KMS-11 (cell line): ENCODE measurements at regions not wholly inside any gene's neighbourhood (a gene's known extent, or its start where the extent isn't known, plus 50 kb on each side); places are given as distances from the start of the nearest gene placed in this dataset.
"Not testable (repeated sequence)": the region's sequence is repeated elsewhere in the genome, so short reads cannot be mapped to it uniquely, and the experiment has no call there.

Experiments
- H2AFZ ChIP-seq: fragments of 200-600 bp; sonication (generic); 2 replicates; pipeline ENCODE4 v1.6.1; 2016; ENCODE audit warnings: antibody characterized with exemption, mixed run types, low read depth
- H3K27ac ChIP-seq: fragments of 200-600 bp; sonication (generic); 2 replicates; pipeline ENCODE4 v1.6.1; 2016; ENCODE audit warnings: mild to moderate bottlenecking, mixed run types
- H3K27me3 ChIP-seq: fragments of 200-600 bp; sonication (generic); 2 replicates; pipeline ENCODE4 v1.6.1; 2017; ENCODE audit warnings: mild to moderate bottlenecking, low read depth, mixed run types, moderate library complexity; ENCODE audit not compliant: insufficient read depth
- H3K36me3 ChIP-seq: fragments of 200-600 bp; sonication (generic); 2 replicates; pipeline ENCODE4 v1.6.1; 2017; ENCODE audit warnings: mild to moderate bottlenecking, mixed run types; ENCODE audit not compliant: insufficient read depth
- H3K4me1 ChIP-seq: fragments of 200-600 bp; sonication (generic); 2 replicates; pipeline ENCODE4 v1.6.1; 2016; ENCODE audit warnings: mild to moderate bottlenecking, low read depth, mixed run types; ENCODE audit not compliant: poor library complexity, severe bottlenecking
- H3K4me2 ChIP-seq: fragments of 200-600 bp; sonication (generic); 2 replicates; pipeline ENCODE4 v1.7.0; 2016; ENCODE audit warnings: mild to moderate bottlenecking, mixed run types
- H3K4me3 ChIP-seq: fragments of 200-600 bp; sonication (generic); IDR thresholded peaks from 2 replicates; pipeline ENCODE4 v1.6.1; 2017; ENCODE audit warnings: low read depth, low read length, mixed read lengths; ENCODE audit not compliant: insufficient read depth
- H3K79me2 ChIP-seq: fragments of 200-600 bp; sonication (generic); 2 replicates; pipeline ENCODE4 v1.6.1; 2016; ENCODE audit warnings: low read depth, mixed run types; ENCODE audit not compliant: insufficient read depth
- H3K9ac ChIP-seq: fragments of 200-600 bp; sonication (generic); 2 replicates; pipeline ENCODE4 v1.6.1; 2016; ENCODE audit warnings: mild to moderate bottlenecking, mixed run types
- H4K20me1 ChIP-seq: fragments of 200-600 bp; sonication (generic); 2 replicates; pipeline ENCODE4 v1.6.1; 2016; ENCODE audit warnings: mild to moderate bottlenecking, mixed run types; ENCODE audit not compliant: insufficient read depth
- CTCF ChIP-seq: fragments of 200-600 bp; sonication (generic); conservative IDR thresholded peaks from 2 replicates; pipeline ENCODE4 v1.6.1; 2017; ENCODE audit warnings: low read depth, mild to moderate bottlenecking, antibody characterized with exemption, low read length, moderate library complexity, mixed read lengths

GRCh38 chr11:116326146-116326545 is 446.6 kb downstream of the BUD13 start:
- Histone ChIP-seq H3K4me2 (no peak overlapping the region), H2AFZ (no peak overlapping the region), H3K27ac (no peak overlapping the region), H3K27me3 (no peaks in the 10 kb centered on the region), H3K9ac (no peak overlapping the region), H4K20me1 (no peaks in the 10 kb centered on the region), H3K36me3 (no peaks in the 10 kb centered on the region), H3K4me3 (no peak overlapping the region), H3K79me2 (no peaks in the 10 kb centered on the region), H3K4me1 (no peaks in the 10 kb centered on the region)
- TF ChIP-seq CTCF = no peak

GRCh38 chr11:116325247-116325646 is 447.5 kb downstream of the BUD13 start:
- no peaks in the 10 kb centered on the region for H4K20me1 ChIP-seq
- H2AFZ ChIP-seq = no peak overlapping the region
- H3K4me2 ChIP-seq = no peak overlapping the region
- no peaks in the 10 kb centered on the region for H3K36me3 ChIP-seq
- no peaks in the 10 kb centered on the region for H3K4me1 ChIP-seq
- H3K27me3 ChIP-seq = no peaks in the 10 kb centered on the region
- no peaks in the 10 kb centered on the region for H3K79me2 ChIP-seq
- H3K27ac ChIP-seq = no peak overlapping the region
- H3K4me3 ChIP-seq = no peak overlapping the region
- H3K9ac ChIP-seq = no peak overlapping the region
- TF ChIP-seq CTCF = no peak

DNA sequence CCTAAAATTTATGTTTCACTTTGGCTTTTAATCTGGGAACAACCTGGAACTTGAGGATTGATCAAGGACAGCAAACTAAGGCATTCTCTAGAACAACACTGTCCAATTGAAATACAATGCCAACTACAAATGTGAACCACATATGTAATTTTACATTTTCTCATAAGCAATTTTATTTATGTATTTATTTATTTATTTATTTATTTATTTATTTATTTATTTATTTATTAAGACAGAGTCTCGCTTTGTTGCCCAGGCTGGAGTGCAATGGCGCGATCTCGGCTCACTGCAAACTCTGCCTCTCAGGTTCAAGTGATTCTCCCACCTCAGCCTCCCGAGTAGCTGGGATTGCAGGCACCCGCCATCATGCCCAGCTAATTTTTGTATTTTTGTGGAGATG is 448.7 kb downstream of the BUD13 start:
- H3K27me3 ChIP-seq, H2AFZ ChIP-seq, H4K20me1 ChIP-seq, H3K27ac ChIP-seq, H3K36me3 ChIP-seq, H3K79me2 ChIP-seq, H3K4me1 ChIP-seq, H3K9ac ChIP-seq, H3K4me3 ChIP-seq, H3K4me2 ChIP-seq: not testable (repeated sequence)

GRCh38 chr11:116317212-116317611 is 455.6 kb downstream of the BUD13 start:
- H2AFZ ChIP-seq = no peak overlapping the region
- no peak for TF ChIP-seq CTCF
- H3K4me2 ChIP-seq = no peak overlapping the region

GRCh38 chr11:116314006-116314405 is 458.8 kb downstream of the BUD13 start:
- Histone ChIP-seq H3K79me2 (no peaks in the 10 kb centered on the region), H3K4me1 (no peaks in the 10 kb centered on the region), H3K4me3 (no peak overlapping the region), H3K9ac (no peak overlapping the region), H2AFZ (no peak overlapping the region), H3K27ac (no peak overlapping the region), H3K36me3 (no peaks in the 10 kb centered on the region), H4K20me1 (no peaks in the 10 kb centered on the region), H3K4me2 (no peak overlapping the region), H3K27me3 (no peaks in the 10 kb centered on the region)
- TF ChIP-seq CTCF = no peak

More at GRCh38 chr11:116317212-116317611, 455.6 kb downstream of the BUD13 start:
- Histone ChIP-seq H3K4me3 (no peak overlapping the region), H3K79me2 (no peaks in the 10 kb centered on the region), H3K4me1 (no peaks in the 10 kb centered on the region), H3K27ac (no peak overlapping the region), H3K9ac (no peak overlapping the region), H4K20me1 (no peaks in the 10 kb centered on the region), H3K36me3 (no peaks in the 10 kb centered on the region), H3K27me3 (no peaks in the 10 kb centered on the region)
